Coronary artery (tissue), 2 donors: ENCODE measurements at regions not wholly inside any gene's neighbourhood (a gene's known extent, or its start where the extent isn't known, plus 50 kb on each side); places are given as distances from the start of the nearest gene placed in this dataset.

Experiments used
- DNase-seq: peaks from one replicate; pipeline ENCODE4 v3.0.0-alpha.2; 2017; ENCODE audit warnings: low spot score
- H3K27ac ChIP-seq, 2 donors: fragments of 200-600 bp; sonication (generic); one replicate each; pipeline ENCODE4 v1.5.1; 2016 to 2019
- H3K4me3 ChIP-seq: fragments of 200-600 bp; sonication (generic); 2 replicates; pipeline ENCODE4 v1.5.1; 2016; ENCODE audit warnings: mild to moderate bottlenecking, moderate library complexity
- TF ChIP-seq, protein P1 (sequence below): fragments of 200-600 bp; sonication (generic); IDR thresholded peaks from one replicate; pipeline ENCODE4 v1.5.1; 2019; ENCODE audit warnings: antibody characterized with exemption

DNA sequence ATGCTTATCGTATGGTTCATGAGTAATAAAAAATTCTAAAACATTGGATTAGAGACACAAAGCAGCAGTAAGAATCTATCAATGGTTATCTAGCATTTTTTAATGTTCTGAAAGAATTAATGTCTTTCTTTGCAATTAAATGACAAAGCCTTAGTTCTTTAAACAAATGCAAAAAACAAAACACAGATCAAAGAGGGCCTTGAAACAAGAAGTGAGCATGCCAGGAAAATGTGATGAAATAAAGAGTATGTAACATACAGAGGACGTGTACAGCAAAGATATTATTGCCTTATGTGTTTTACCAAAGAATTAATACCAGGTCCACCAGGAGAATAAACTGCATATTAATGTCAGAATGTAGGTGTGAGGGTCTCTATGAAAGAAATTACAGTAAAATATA, 812.3 kb upstream of the GRAMD2B start:
- DNase-seq: no peak
- Histone ChIP-seq H3K4me3 (no peak overlapping the region), H3K27ac (no peak overlapping the region)
- TF ChIP-seq, protein P1, sequence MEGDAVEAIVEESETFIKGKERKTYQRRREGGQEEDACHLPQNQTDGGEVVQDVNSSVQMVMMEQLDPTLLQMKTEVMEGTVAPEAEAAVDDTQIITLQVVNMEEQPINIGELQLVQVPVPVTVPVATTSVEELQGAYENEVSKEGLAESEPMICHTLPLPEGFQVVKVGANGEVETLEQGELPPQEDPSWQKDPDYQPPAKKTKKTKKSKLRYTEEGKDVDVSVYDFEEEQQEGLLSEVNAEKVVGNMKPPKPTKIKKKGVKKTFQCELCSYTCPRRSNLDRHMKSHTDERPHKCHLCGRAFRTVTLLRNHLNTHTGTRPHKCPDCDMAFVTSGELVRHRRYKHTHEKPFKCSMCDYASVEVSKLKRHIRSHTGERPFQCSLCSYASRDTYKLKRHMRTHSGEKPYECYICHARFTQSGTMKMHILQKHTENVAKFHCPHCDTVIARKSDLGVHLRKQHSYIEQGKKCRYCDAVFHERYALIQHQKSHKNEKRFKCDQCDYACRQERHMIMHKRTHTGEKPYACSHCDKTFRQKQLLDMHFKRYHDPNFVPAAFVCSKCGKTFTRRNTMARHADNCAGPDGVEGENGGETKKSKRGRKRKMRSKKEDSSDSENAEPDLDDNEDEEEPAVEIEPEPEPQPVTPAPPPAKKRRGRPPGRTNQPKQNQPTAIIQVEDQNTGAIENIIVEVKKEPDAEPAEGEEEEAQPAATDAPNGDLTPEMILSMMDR: no peak

DNA sequence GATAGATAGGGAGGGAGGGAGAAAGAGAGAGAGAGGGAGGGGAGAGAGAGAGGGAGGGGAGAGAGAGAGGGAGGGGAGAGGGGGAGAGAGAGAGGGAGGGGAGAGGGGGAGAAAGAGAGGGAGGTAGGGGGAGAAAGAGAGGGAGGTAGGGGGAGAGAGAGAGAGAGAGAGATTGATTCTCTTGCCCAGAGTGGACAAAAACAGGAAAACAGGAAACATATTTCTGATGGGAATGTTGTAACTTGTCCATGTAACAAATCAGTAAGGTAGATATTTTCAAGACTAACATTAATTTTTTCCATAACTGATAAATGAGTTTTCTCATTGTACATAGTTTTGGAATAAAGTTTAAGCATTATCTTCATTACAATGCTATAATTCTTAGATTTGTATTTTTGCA, 811.7 kb upstream of the GRAMD2B start:
- TF ChIP-seq, protein P1: no peak
- DNase-seq: no peak
- no peak overlapping the region for H3K4me3 ChIP-seq

DNA sequence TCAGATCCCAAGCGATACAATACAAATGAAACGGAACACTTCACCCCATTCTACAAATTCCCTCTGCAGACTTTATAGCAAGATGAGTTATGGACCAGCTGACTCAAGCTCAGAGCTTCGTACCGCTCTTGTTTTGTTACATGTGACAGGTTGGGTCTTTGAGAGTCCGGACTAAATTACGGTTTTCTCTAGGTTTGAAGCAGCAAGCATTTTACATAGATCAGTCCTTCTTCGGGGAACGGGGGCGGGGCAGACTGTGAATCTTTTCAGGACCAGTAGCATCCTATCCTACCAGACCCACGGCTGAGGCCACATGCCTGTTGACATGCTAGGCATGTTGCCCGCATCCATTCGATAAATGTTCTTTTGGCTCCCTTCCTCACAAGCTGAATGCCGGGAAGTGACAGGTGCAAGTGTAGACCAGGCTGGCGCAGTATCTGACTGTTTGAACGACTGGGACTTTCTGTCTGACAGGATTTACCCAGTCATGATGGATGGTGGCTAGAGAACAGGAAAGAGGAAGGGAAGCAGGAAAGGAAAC, 811.0 kb upstream of the GRAMD2B start:
- Histone ChIP-seq H3K27ac (no peak overlapping the region), H3K4me3 (no peak overlapping the region)
- TF ChIP-seq, protein P1: no peak
- no peak for DNase-seq

More for the DNA sequence above, 811.7 kb upstream of the GRAMD2B start:
- no peak overlapping the region for H3K27ac ChIP-seq

DNA sequence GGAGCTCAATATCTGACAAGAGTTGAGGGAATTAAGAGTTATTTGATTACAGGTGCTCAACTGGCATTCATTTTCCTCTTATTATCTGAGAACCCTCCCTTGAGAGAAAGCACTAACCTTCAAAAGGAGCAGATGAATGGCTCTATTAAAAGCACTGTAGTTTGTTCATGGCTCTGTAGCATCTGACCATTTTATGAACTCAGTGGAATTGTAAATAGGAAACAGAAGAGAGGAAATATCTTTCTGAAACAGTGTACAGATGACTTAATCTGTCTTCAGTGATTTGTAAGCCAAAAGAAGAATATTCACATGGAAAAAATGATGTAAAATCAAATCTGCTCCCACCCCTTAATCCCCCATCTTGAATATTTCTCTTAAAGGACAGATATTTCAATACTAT, 810.4 kb upstream of the GRAMD2B start:
- DNase-seq: no peak
- Histone ChIP-seq H3K27ac (no peak overlapping the region), H3K4me3 (no peak overlapping the region)
- TF ChIP-seq, protein P1: no peak

DNA sequence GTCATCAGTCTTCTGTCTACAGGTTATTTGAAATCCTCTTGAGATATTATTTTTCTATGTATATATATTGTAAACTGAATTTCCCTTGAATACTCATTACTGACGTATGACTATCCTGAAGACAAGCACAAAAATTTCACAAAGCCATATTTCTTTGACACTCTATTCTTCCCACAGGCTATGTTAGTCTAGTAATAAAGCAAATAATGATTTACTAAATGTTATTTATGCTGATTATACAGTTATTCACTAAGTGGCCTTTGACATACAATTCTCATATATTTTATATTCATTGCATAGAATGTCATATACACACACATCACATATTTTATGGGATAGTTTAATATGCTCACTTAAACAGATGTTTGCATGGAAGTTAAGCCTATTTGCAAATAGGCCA, 793.0 kb upstream of the GRAMD2B start:
- no peak overlapping the region for H3K4me3 ChIP-seq
- DNase-seq: no peak
- no peak overlapping the region for H3K27ac ChIP-seq
- TF ChIP-seq, protein P1: no peak

DNA sequence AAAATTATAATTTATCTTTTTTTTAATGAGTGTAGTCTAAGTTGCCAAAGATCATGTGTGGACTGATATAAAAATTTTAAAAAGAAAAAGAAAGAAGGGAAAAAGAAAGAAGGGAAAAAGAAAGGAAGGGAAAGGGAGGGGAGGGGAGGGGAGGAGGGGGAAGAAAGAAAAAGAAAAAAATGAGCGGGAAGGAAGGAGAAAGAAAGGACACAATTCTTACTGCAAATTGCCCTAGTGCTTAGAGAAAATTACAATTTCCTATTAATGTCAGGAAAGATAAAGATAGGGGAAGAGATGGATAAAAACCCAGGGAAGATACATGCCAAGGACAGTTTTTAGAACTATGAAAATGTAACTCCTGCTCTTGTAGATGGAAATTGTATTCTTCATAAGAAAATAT, 789.7 kb upstream of the GRAMD2B start:
- TF ChIP-seq, protein P1: no peak
- H3K27ac ChIP-seq: no peak overlapping the region
- no peak for DNase-seq
- no peak overlapping the region for H3K4me3 ChIP-seq

DNA sequence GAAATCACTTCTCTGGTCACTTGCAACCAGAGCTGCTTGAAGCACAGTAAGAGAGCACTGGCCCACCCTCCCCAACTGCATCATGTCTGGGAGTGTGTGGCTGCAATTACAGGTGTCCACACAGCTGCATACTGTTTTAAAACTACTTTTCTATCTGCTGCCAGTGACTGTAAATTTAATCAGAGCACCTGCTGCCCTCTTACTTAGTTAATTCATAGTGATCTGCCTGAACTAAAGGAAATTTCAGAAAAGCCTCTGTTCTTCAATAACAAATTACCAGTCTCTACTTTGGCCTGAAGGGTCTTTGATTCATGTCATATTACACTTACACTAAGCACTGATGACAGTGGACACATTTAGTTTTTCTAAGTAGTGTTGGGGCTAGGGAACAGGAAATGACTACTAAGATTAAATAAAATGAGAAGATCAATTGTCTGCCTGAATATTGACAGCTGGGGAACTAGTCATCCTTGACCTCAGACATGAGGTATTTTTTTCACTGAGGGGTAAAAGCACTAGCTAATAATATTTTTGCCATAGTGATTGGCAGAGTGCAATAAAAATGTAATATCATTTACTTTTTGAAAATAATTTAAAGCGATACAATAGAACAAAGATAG, 788.9 kb upstream of the GRAMD2B start:
- H3K4me3 ChIP-seq: no peak overlapping the region
- DNase-seq: no peak
- TF ChIP-seq, protein P1: no peak
- no peak overlapping the region for H3K27ac ChIP-seq
